Activated T-helper 1 cell treated with anti-CD3 and anti-CD28 coated beads, Interleukin-2, amount 50 U/mL, for 16 hours (primary cell): ENCODE measurements at regions not wholly inside any gene's neighbourhood (a gene's known extent, or its start where the extent isn't known, plus 50 kb on each side); places are given as distances from the start of the nearest gene placed in this dataset.

ENCODE experiments used
- DNase-seq, 2 donors: peaks; one replicate each; pipeline ENCODE4 v3.0.0-alpha.2; 2020; ENCODE audit warnings: low read depth in 1 of 2, low spot score in 1 of 2

DNA sequence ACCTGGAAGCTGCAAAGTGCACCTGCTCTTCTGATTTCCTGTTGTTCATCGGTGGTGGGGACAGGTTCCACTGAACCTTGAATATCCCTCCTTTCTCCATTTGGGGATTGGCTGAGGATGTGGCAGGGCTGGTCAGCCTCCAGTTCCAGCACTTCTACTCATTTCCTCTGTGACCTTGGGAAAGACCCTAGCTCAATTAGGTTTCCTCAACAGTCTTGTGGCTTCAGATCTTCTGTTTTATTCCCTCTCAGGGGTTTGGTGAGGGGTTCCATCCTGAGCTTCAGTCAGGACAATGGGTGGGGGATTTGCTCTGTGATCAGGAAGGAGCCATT lies 317.1 kb upstream of the PROX1 start:
- DNase-seq, result no peak

- DNase-seq, result no peak
Measured at GRCh38 chr1:213675043-213675442, 312.7 kb upstream of the PROX1 start.

- DNase-seq, result no peak
Measured at GRCh38 chr1:213676736-213677135, 311.0 kb upstream of the PROX1 start.

DNA sequence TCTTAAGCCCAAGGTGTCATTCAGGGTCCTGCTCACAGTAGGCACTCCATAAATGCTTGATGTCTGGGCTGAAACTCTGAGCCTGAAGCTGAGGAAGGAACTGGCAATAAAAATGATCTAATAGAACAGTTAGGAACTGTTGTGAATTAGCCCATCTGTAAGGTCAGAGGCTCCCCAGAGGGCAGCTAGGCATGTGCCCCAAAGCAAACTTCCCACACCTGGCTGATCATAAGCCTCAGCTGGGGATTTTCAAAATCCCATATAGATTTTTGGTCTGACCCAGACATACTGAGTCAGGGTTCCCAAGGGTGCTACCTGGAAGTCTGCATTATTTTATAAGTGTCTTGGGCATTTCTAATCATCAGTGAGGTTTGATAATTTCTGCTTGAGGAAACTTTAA lies 309.4 kb upstream of the PROX1 start:
- no peak for DNase-seq

GRCh38 chr1:213678753-213679152 lies 309.0 kb upstream of the PROX1 start:
- no peak for DNase-seq

DNA sequence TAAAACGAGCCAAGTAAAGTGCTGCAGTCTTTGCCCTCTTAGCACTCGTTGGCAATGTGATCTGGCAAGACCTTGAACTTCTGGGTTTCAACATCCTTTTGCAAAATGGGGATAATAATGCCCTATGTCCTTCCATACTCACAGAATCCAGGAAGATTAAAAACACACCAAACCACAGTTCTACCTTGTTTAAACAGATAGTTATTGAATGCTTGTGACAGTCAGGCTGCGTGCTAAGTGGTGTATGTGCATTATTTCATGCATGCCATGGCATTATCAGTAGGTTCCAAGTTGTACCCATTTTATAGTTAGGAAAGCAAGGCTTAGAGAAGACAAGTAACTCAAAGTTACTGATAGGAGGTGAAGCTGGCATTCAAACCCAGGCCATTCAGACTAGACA lies 308.6 kb upstream of the PROX1 start:
- DNase-seq, result no peak

- no peak for DNase-seq
Measured at GRCh38 chr1:213680677-213681325, 307.0 kb upstream of the PROX1 start.

GRCh38 chr1:213681788-213682340 lies 305.9 kb upstream of the PROX1 start:
- DNase-seq, result no peak

DNA sequence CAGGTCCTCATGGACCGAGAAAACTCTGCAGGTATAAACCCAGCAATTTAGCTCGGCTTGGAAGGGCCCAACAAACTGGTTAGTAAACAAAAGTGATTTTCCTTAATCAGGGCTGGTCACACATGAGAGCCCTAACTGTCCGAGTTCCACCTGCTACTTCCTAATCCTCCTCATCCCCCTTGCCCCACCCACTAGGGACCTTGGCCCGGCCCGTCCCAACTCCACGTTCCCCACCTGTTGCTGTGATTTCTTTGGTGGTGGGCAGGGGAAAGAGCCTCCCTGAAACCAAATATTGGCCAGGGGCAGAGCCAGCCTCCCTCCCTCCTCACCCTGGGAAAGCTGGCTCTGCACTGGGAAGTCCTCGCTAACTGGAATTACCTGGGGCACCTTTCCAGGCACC lies 304.2 kb upstream of the PROX1 start:
- no peak for DNase-seq

GRCh38 chr1:213684454-213684853 lies 303.3 kb upstream of the PROX1 start:
- no peak for DNase-seq

DNA sequence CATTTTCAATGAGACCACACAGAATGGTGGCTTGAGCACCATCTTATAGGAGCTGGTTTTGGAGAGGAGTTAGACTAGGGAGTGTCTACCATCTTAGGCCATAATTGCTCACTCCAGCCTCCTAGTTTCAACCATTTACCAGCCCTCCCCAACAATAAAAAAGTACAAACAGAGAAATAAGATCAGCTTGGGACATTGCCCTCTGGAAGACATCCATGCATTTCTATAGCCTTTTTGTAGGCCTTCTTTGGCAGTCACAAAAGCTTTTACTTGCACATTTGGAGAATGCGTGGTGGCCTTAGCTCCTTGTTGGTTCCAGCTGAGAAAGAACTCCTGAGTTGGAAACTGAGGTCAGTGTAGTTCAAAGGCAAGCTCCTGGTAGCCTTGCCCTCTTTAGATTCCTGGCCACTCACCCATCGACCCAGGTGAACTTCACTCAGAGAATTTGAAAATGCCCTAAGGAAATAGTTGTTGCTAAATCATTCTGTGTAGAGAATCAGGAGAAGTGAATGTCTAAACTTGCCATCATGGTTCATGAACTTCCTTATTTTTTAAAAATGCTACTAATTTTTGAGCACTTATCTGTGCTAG lies 301.7 kb upstream of the PROX1 start:
- DNase-seq, result no peak

GRCh38 chr1:213686983-213687382 lies 300.8 kb upstream of the PROX1 start:
- no peak for DNase-seq

DNA sequence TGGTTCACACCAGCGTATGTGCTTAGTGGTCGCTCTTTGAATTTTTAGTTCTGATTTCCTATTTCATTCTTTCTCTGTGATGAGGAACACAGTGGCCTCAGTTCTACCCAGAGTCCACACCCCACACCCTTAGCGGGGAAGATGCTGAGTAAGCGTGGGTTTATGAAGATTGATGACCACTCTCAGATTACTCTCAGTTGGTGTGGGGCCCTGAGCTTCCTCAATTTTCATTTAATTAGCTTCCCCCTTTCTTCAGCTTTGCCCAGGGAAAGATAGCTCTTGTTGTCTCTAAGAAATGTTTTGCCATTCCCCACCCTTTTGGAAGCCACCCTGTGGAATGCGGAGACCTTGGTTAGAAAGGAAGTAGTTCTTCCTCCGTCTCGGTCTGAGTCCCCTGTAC lies 299.9 kb upstream of the PROX1 start:
- DNase-seq, result no peak

- no peak for DNase-seq
Measured at GRCh38 chr1:213688655-213689054, 299.1 kb upstream of the PROX1 start.

DNA sequence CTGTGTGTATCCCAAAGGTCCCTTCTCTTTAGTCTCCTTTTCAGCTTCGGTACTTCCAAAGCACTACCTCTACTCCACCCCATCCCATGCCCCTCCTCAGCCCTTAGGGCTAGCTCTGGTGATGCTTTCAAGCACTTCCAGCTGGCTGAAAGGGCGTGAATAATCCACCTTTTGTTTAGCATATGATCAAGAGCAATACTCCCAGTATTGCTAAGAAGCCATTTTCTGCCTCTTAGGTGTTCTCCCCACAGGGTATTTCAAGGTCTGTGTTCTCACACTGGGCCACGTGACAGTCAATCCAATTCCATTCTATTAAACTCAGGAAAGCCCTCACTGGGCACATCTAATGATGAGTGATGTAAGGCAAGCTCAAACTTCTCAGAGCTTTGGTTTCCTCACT lies 298.5 kb upstream of the PROX1 start:
- DNase-seq, result no peak

- DNase-seq, result no peak
Measured at GRCh38 chr1:213690341-213690917, 297.3 kb upstream of the PROX1 start.

GRCh38 chr1:213692321-213692720 lies 295.5 kb upstream of the PROX1 start:
- DNase-seq, result no peak

GRCh38 chr1:213693864-213694263 lies 293.9 kb upstream of the PROX1 start:
- DNase-seq, result no peak

- no peak for DNase-seq
Measured at GRCh38 chr1:213697192-213697802, 290.5 kb upstream of the PROX1 start.

DNA sequence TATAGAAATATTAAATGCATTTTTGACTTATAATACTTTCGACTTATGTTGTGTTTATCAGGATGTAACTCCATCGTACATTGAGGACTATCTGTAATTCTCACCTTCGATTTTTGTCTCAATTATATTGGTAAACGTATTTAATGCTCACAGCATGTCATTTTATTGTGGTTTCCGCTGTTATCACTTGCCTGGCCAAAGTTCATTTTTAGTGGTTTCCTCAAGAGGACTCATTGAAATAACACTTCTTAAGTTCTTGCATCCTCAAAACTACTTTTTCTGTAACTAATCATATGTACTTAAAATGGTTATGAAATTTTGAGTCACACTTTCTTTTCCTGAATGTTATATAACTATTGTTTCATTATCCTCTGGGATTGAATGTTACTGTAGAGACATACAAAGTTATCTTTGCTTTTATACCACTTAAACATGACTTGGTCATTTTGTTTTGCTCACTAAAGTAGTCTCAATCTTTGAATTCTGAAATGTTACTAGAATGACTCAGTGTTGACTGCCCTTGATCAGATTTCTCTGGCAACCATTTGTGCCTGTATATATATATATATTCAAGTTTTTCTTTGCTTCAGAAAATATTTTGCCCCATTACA lies 289.6 kb upstream of the PROX1 start:
- no peak for DNase-seq

DNA sequence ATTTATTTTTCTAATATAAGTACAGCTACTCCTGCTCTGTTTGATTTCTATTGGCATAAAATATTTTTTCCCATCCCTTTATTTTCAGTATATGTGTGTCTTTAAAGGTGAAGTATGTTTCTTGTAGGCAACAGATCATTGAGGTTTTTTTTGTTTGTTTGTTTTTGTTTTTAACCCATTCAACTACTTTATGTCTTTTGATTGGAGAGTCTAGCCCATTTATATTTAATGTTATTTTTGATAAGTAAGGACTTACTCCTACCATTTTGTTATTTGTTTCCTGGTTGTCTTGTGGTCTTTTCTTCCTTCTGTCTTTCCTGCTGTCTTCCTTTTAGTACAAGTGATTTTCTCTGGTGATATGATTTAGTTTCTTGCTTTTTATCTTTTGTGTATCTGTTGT lies 285.1 kb upstream of the PROX1 start:
- no peak for DNase-seq

DNA sequence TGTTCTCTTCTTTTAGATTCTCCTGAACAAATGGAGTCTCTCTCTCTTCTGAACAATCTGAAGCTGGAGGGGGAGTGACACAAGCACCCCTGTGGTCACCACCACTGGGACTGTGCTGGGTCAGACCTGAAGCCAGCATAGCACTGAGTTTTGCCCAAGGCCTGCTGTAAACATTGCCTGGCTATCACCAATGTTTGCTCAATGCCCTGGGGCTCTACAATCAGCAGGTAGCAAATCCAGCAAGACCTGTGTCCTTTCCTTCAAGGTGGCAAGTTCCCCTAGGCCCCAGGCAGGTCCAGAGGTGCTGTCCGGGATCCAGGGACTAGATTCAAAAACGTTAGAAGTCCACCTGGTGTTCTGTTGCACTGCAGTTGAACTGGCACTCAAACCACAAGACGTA lies 282.8 kb upstream of the PROX1 start:
- DNase-seq, result no peak
